Midbrain (tissue), 1 donor: ENCODE measurements at regions not wholly inside any gene's neighbourhood (a gene's known extent, or its start where the extent isn't known, plus 50 kb on each side); places are given as distances from the start of the nearest gene placed in this dataset.

ENCODE experiments used
- DNase-seq: peaks from one replicate; lab custom pipeline; 2025; lab: John Stamatoyannopoulos, UW

GRCh38 chr1:97980530-97980929, 59.7 kb upstream of the DPYD start:
- no peak for DNase-seq

DNA sequence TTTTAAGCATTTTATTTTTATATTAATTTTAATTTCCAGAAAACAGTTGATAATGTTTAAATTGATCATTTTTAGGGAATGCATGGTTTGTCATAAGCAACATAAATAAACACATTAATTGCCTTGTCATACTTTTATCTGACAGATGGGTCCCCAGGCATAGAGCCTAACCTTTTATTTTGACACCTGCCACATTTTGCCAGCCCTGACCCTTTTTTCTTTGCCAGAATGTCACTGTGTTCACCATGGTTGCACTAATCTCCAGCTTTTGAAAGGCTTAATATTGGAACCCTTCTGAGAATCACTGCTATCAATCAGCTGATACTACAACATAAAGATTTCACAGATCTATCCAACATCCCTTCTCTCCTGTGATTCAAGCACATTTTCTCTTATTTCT, 56.0 kb upstream of the DPYD start:
- DNase-seq = no peak
